GM12864 (cell line): ENCODE measurements at regions not wholly inside any gene's neighbourhood (a gene's known extent, or its start where the extent isn't known, plus 50 kb on each side); places are given as distances from the start of the nearest gene placed in this dataset.

Experiments used
- DNase-seq: peaks from one replicate; pipeline ENCODE4 v3.0.0-alpha.2; 2011; ENCODE audit warnings: low read depth
- H3K4me3 ChIP-seq: 2 replicates; pipeline ENCODE4 v1.5.1; 2011; ENCODE audit warnings: mild to moderate bottlenecking, low read depth, low read length, control low read depth
- TF ChIP-seq, protein P1 (sequence below): IDR thresholded peaks from 2 replicates; pipeline ENCODE4 v1.5.1; 2011; ENCODE audit warnings: low read depth, mild to moderate bottlenecking, moderate library complexity, low read length, control low read depth, inconsistent platforms; ENCODE audit errors: missing control alignments

- H3K4me3 ChIP-seq, result no peak overlapping the region
- DNase-seq, result no peak
- TF ChIP-seq, protein P1, sequence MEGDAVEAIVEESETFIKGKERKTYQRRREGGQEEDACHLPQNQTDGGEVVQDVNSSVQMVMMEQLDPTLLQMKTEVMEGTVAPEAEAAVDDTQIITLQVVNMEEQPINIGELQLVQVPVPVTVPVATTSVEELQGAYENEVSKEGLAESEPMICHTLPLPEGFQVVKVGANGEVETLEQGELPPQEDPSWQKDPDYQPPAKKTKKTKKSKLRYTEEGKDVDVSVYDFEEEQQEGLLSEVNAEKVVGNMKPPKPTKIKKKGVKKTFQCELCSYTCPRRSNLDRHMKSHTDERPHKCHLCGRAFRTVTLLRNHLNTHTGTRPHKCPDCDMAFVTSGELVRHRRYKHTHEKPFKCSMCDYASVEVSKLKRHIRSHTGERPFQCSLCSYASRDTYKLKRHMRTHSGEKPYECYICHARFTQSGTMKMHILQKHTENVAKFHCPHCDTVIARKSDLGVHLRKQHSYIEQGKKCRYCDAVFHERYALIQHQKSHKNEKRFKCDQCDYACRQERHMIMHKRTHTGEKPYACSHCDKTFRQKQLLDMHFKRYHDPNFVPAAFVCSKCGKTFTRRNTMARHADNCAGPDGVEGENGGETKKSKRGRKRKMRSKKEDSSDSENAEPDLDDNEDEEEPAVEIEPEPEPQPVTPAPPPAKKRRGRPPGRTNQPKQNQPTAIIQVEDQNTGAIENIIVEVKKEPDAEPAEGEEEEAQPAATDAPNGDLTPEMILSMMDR, result no peak
Measured at GRCh38 chr1:163914785-163915413, 593.1 kb downstream of the NUF2 start.

- TF ChIP-seq, protein P1, result no peak
- H3K4me3 ChIP-seq, result no peak overlapping the region
- DNase-seq, result no peak
Measured at GRCh38 chr1:163922743-163923201, 601.0 kb downstream of the NUF2 start.

GRCh38 chr1:163924041-163924440, 602.3 kb downstream of the NUF2 start:
- TF ChIP-seq, protein P1, result no peak
- no peak for DNase-seq
- no peak overlapping the region for H3K4me3 ChIP-seq

DNA sequence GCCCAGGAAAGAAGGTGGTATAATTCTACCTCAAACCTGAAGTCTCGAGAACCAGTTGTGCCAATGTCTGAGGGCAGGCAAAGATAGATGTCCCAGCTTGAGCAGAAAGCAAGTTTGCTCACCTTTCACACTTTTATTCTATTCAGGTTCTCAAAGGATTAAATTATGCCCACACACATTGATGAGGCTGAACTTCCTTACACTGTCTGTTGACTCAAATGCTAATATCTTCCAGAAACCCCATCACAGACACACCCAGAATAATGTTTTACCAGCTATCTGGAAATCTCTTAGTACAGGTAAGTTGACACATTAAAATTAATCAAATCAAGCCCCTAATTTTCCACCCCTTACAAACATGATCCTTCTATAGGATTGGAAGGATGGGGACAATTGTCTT, 605.7 kb downstream of the NUF2 start:
- no peak for DNase-seq
- TF ChIP-seq, protein P1, result no peak
- no peak overlapping the region for H3K4me3 ChIP-seq

DNA sequence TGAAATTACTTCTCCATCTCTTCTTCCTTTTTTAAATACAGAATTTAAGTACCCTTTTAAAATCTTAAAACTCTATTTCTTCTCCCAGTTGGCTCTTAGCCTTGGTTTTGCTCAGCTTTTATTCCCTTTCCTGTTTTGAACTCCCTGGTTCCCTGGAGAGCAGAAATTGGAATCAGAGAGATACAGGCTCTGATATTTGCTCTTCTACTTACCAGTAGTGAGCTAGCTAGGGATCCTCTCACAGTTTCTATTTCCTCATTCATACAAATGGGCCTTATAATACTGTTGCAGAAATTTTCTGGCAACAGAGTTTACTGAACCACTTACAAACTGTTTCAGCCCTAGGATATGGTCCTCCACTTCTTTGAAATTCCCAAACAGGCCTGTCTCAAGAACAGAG, 606.3 kb downstream of the NUF2 start:
- no peak for DNase-seq
- no peak overlapping the region for H3K4me3 ChIP-seq
- TF ChIP-seq, protein P1, result no peak

DNA sequence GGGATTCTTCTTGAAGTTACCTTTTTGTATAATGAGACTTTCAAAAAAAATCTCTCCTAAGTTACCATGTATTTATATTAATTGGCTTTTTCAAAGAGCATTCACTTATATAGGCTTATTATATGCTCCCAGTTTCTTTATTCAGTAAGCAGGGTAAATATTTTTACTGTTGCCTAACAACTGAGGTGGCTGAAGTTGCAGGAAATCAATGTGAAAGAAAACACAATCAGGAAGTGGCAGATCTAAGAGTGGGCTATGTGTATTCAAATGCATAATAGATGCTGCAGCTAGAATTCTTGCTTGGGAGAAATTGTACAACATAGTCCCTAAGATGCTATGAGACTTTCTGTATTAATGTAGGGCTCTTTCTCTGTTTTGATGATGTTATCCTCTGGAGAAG, 606.9 kb downstream of the NUF2 start:
- DNase-seq, result no peak
- no peak overlapping the region for H3K4me3 ChIP-seq
- TF ChIP-seq, protein P1, result no peak

DNA sequence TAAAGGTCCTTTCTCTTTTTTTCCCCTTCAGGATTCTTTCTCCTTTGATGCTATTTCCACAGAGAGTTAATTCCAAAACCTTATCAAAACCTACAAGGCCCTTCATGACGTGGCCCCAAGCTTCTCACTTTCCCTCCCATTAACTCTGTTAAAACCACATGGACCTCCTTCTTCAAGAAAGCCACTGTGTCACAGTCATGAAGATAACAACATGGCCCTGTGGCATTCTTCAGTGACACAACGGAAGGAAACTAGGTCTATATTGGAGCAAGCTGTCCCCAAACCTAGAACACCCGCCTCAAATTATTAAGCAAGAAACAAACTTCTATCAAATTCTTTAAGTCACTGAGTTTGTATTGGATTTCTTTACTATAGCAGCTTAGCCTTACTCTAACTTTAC, 611.1 kb downstream of the NUF2 start:
- H3K4me3 ChIP-seq, result no peak overlapping the region
- TF ChIP-seq, protein P1, result no peak
- no peak for DNase-seq
